Endothelial cell of umbilical vein (primary cell): ENCODE measurements at regions not wholly inside any gene's neighbourhood (a gene's known extent, or its start where the extent isn't known, plus 50 kb on each side); places are given as distances from the start of the nearest gene placed in this dataset.

Experiments
- BruUV-seq: library from RNA; stranded (reverse); fragments of 400-500 nt; replicated peaks from 2 replicates; lab custom pipeline; 2021; lab: Mats Ljungman, UMichigan
- CTCF ChIA-PET: fragments of 300-600, 350-600 bp; sonication (Branson Sonifier 250); formaldehyde crosslinking; loops from one replicate; lab custom pipeline; 2021; ENCODE audit warnings: antibody characterized with exemption, inconsistent platforms; lab: Charles Lee
- POLR2A ChIA-PET: fragments of 300-600, 350-600 bp; sonication (Branson Sonifier 250); formaldehyde crosslinking; loops from one replicate; lab custom pipeline; 2021; ENCODE audit warnings: antibody characterized with exemption, inconsistent platforms; lab: Charles Lee
- DNase-seq: peaks from one replicate; pipeline ENCODE4 v3.0.0-alpha.2; 2011; ENCODE audit warnings: low read depth, low spot score
- FAIRE-seq: peaks from 2 replicates; lab custom pipeline; 2011; peaks lifted over from hg19 to GRCh38; lab: Jason Lieb, UNC
- H2AFZ ChIP-seq: 2 replicates; pipeline ENCODE4 v1.6.0; 2012; ENCODE audit warnings: low read depth, low read length, control low read depth, inconsistent platforms
- H3K27ac ChIP-seq: 2 replicates; pipeline ENCODE4 v1.5.1; 2011; ENCODE audit warnings: low read depth, mild to moderate bottlenecking, control low read depth, low read length, moderate library complexity; ENCODE audit not compliant: insufficient read depth
- H3K27me3 ChIP-seq, 2 experiments: 2 replicates each; pipeline versions ENCODE4 v1.6.0 to v1.6.1; 2011; ENCODE audit warnings: low read length in 2 of 2, mixed read lengths in 1 of 2; ENCODE audit not compliant: control insufficient read depth in 2 of 2, insufficient read depth in 2 of 2
- H3K36me3 ChIP-seq, 2 experiments: 2 replicates in 1 of 2; 3 replicates in 1 of 2; pipeline ENCODE4 v1.5.1; 2011; ENCODE audit warnings: low read length in 2 of 2, mild to moderate bottlenecking in 1 of 2, moderate library complexity in 1 of 2; ENCODE audit not compliant: control insufficient read depth in 2 of 2, insufficient read depth in 2 of 2; ENCODE audit errors: extremely low read depth in 1 of 2
- H3K4me1 ChIP-seq: 3 replicates; pipeline ENCODE4 v1.5.1; 2011; ENCODE audit warnings: mild to moderate bottlenecking, low read length; ENCODE audit not compliant: control insufficient read depth, insufficient read depth; ENCODE audit errors: extremely low read depth
- H3K4me2 ChIP-seq: 2 replicates; pipeline ENCODE4 v1.6.1; 2011; ENCODE audit warnings: low read length, control low read depth, mixed read lengths; ENCODE audit not compliant: insufficient read depth
- H3K4me3 ChIP-seq, 3 experiments: fragments of 200-600 bp in 1 of 3; sonication (generic), shearing (Covaris generic) in 1 of 3; replicated peaks in 1 of 3; 2 replicates each; pipeline ENCODE4 v1.5.1; 2011 to 2016; ENCODE audit warnings: control low read depth in 3 of 3, low read length in 3 of 3, mild to moderate bottlenecking in 2 of 3, inconsistent platforms in 1 of 3, low read depth in 1 of 3, moderate library complexity in 1 of 3; ENCODE audit not compliant: insufficient read depth in 1 of 3
- H3K79me2 ChIP-seq: 2 replicates; pipeline ENCODE4 v1.6.0; 2012; ENCODE audit warnings: low read length, inconsistent platforms; ENCODE audit not compliant: control insufficient read depth, insufficient read depth
- H3K9ac ChIP-seq: replicated peaks from 2 replicates; pipeline ENCODE3; 2011; ENCODE audit warnings: low read length, control low read depth; ENCODE audit not compliant: insufficient read depth; ENCODE audit errors: extremely low read depth
- H3K9me1 ChIP-seq: replicated peaks from 3 replicates; pipeline ENCODE4 v1.6.0; 2011; ENCODE audit warnings: mild to moderate bottlenecking, low read length; ENCODE audit not compliant: control insufficient read depth, insufficient read depth; ENCODE audit errors: extremely low read depth
- H3K9me3 ChIP-seq: replicated peaks from 2 replicates; pipeline ENCODE4 v1.5.1; 2012; ENCODE audit warnings: low read length, inconsistent platforms; ENCODE audit not compliant: control insufficient read depth, insufficient read depth
- H4K20me1 ChIP-seq: replicated peaks from 2 replicates; pipeline ENCODE3; 2011; ENCODE audit warnings: mild to moderate bottlenecking, low read length; ENCODE audit not compliant: control insufficient read depth, insufficient read depth; ENCODE audit errors: extremely low read depth
- CTCF ChIP-seq, 2 donors: IDR thresholded peaks; 1 replicate in 1 of 2; 2 replicates in 1 of 2; pipeline ENCODE4 v1.5.1; 2011; ENCODE audit warnings: low read length in 2 of 2, mild to moderate bottlenecking in 2 of 2, moderate library complexity in 2 of 2, control low read depth in 1 of 2, inconsistent platforms in 1 of 2, low read depth in 1 of 2; ENCODE audit not compliant: insufficient read depth in 1 of 2; ENCODE audit errors: extremely low read depth in 1 of 2
- EZH2 ChIP-seq: IDR thresholded peaks from 2 replicates; pipeline ENCODE4 v1.6.1; 2012; ENCODE audit warnings: borderline replicate concordance, low read depth, mild to moderate bottlenecking, moderate library complexity, low read length, inconsistent platforms; ENCODE audit not compliant: severe bottlenecking
- FOS ChIP-seq: IDR thresholded peaks from 2 replicates; pipeline ENCODE4 v1.6.1; 2011; ENCODE audit warnings: mild to moderate bottlenecking, low read length, moderate library complexity, borderline replicate concordance; ENCODE audit not compliant: insufficient read depth
- GATA2 ChIP-seq: IDR thresholded peaks from 2 replicates; pipeline ENCODE4 v1.7.0; 2011; ENCODE audit warnings: low read depth, mild to moderate bottlenecking, moderate library complexity, mixed read lengths, low read length; ENCODE audit not compliant: insufficient read length, insufficient read depth
- JUN ChIP-seq: IDR thresholded peaks from 2 replicates; pipeline ENCODE4 v1.6.1; 2011; ENCODE audit warnings: borderline replicate concordance, low read depth; ENCODE audit not compliant: insufficient read length, insufficient read depth
- MAX ChIP-seq: IDR thresholded peaks from 2 replicates; pipeline ENCODE4 v1.6.1; 2011; ENCODE audit not compliant: insufficient read depth, insufficient read length
- MYC ChIP-seq: IDR thresholded peaks from one replicate; pipeline ENCODE4 v1.6.1; 2011; ENCODE audit warnings: mild to moderate bottlenecking, low read depth, low read length
- POLR2A ChIP-seq: IDR thresholded peaks from 2 replicates; pipeline ENCODE4 v1.6.1; 2012; ENCODE audit warnings: low read depth, mild to moderate bottlenecking, control low read depth, low read length
- POLR2AphosphoS5 ChIP-seq: IDR thresholded peaks from 2 replicates; pipeline ENCODE4 v1.6.1; 2012; ENCODE audit warnings: low read depth, mild to moderate bottlenecking, control low read depth, low read length, moderate library complexity; ENCODE audit not compliant: insufficient read depth
- dilution Hi-C: fragments of 300-500 bp; cut with MboI; formaldehyde crosslinking; loops from one replicate; pipeline ENCODE4 v1.15.0; 2019; ENCODE audit warnings: low sequenced_read_pairs; ENCODE audit not compliant: extremely low pct_ligation_motif_present
- intact Hi-C: fragments of 100-400 bp; cut with micrococcal nuclease; formaldehyde crosslinking; loops from one replicate; pipeline ENCODE4 v1.10.0; 2022

GRCh38 chr4:79176351-79176750 lies 149.5 kb downstream of the NAA11 start:
- no peaks in the 10 kb centered on the region for H3K4me1 ChIP-seq
- dilution Hi-C loops (no loop called here), intact Hi-C loops (no loop called here)
- FAIRE-seq, result no peak
- no peaks in the 10 kb centered on the region for H4K20me1 ChIP-seq
- H2AFZ ChIP-seq, result no peak overlapping the region
- no peak overlapping the region for H3K4me3 ChIP-seq
- ChIA-PET CTCF (no interaction called here), POLR2A (no interaction called here)
- no peak for DNase-seq
- no peak overlapping the region for H3K4me2 ChIP-seq
- H3K36me3 ChIP-seq, result no peaks in the 10 kb centered on the region
- H3K27ac ChIP-seq, result no peak overlapping the region
- BruUV-seq, result no TSS peak
- no peaks in the 10 kb centered on the region for H3K9me3 ChIP-seq
- H3K9me1 ChIP-seq, result no peaks in the 10 kb centered on the region
- TF ChIP-seq MYC (no peak), GATA2 (no peak), CTCF (IDR thresholded peaks at IDR 0.05; ENCODE audit: extremely low read depth in 1 of 2, insufficient read depth in 1 of 2, low read depth in 1 of 2, low read length in 2 of 2) (no peak), POLR2A (no peak), JUN (no peak), POLR2AphosphoS5 (no peak), MAX (no peak), FOS (no peak), EZH2 (no peak)
- no peaks in the 10 kb centered on the region for H3K79me2 ChIP-seq
- no peaks in the 10 kb centered on the region for H3K27me3 ChIP-seq
- no peak overlapping the region for H3K9ac ChIP-seq
